Heart left ventricle (tissue), 13 donors: ENCODE measurements at regions not wholly inside any gene's neighbourhood (a gene's known extent, or its start where the extent isn't known, plus 50 kb on each side); places are given as distances from the start of the nearest gene placed in this dataset.

Experiments used
- CTCF ChIP-seq, 12 donors: fragments of 200-600 bp; sonication (generic) in 4 of 12; IDR thresholded peaks; one replicate each; pipeline versions ENCODE4 v1.5.0 to v1.8.0; 2018 to 2022; ENCODE audit warnings: antibody characterized with exemption in 12 of 12, mild to moderate bottlenecking in 5 of 12
- POLR2A ChIP-seq, 2 donors: fragments of 450-650 bp; IDR thresholded peaks; one replicate each; pipeline ENCODE4 v1.6.1; 2017; ENCODE audit warnings: antibody characterized with exemption in 2 of 2, mild to moderate bottlenecking in 2 of 2, moderate library complexity in 2 of 2
- donor health status: ischemic (EF 13 %, LVEDD 7.1; RV severe dilation, severe dysfunction).
- donor health status: DM: no; HTN: yes; CAD: no.
- donor health status: DM: no; HTN: no; CAD: no.
- donor health status: ischemic (EF 25% LVEDD 6.9; RV normal size, moderate dysfunction).
- donor health status: ischemic (EF 25% LVEDD 5.7; RV mildly dilated, moderate dysfunction).
- donor health status: ischemic (EF 35%, LVEDD 5.7; RV mildly dilated, moderate dysfunction).
- donor health status: nonischemic (EF 11% LVEDD 7.7; RV severe dilation, severe dysfunction).
- donor health status: DM: yes; HTN: yes; CAD: no.
- donor health status: PGD.
- donor health status: ischemic (EF 29% LVEDD 5.4; RV normal size, mild dysfunction).
- donor health status: nonischemic (EF 23%, LVEDD 6.1; RV moderate dilation, normal function).

GRCh38 chr2:125264453-125264852, 1239.4 kb downstream of the CNTNAP5 start:
- TF ChIP-seq CTCF (IDR thresholded peaks at IDR 0.05) (no peak), POLR2A (IDR thresholded peaks at IDR 0.05) (no peak)
